HEK293 (cell line): ENCODE measurements at regions not wholly inside any gene's neighbourhood (a gene's known extent, or its start where the extent isn't known, plus 50 kb on each side); places are given as distances from the start of the nearest gene placed in this dataset.
A peak's percentile ranks its signal among the peaks of the same experiment; 100 is the strongest.

ENCODE experiments used
- CTCF ChIA-PET: fragments of 350-600 bp; formaldehyde crosslinking; extraction: SDS; loops from one replicate; lab custom pipeline; 2021; ENCODE audit warnings: antibody characterized with exemption; lab: Yijun Ruan, JAX
- POLR2A ChIA-PET: fragments of 300-600 bp; formaldehyde crosslinking; extraction: SDS; loops from one replicate; lab custom pipeline; 2020; ENCODE audit warnings: antibody characterized with exemption, inconsistent platforms; lab: Yijun Ruan, JAX
- H3K27ac ChIP-seq: fragments of 200-500 bp; sonication (Bioruptor generic); 2 replicates; pipeline ENCODE4 v1.5.1; 2014; ENCODE audit warnings: low read depth, low read length, control low read depth, inconsistent platforms; ENCODE audit errors: extremely low read depth
- H3K36me3 ChIP-seq, 2 experiments: fragments of 200-500 bp in 1 of 2; sonication (Bioruptor generic) in 1 of 2; 1 replicate in 1 of 2; 2 replicates in 1 of 2; pipeline ENCODE4 v1.5.1; 2014 to 2017; ENCODE audit warnings: inconsistent platforms in 2 of 2, low read length in 2 of 2; ENCODE audit not compliant: control insufficient read depth in 2 of 2, insufficient read depth in 1 of 2
- H3K4me1 ChIP-seq: fragments of 200-500 bp; sonication (Bioruptor generic); 2 replicates; pipeline ENCODE4 v1.5.1; 2014; ENCODE audit warnings: mild to moderate bottlenecking, low read length, inconsistent platforms; ENCODE audit not compliant: control insufficient read depth, insufficient read depth
- H3K4me3 ChIP-seq: 2 replicates; pipeline ENCODE4 v1.5.1; 2011; ENCODE audit warnings: low read depth, mild to moderate bottlenecking, control low read depth, low read length, moderate library complexity
- H3K9me3 ChIP-seq: fragments of 200-500 bp; sonication (Bioruptor generic); 2 replicates; pipeline ENCODE4 v1.5.1; 2014; ENCODE audit warnings: low read depth, low read length, inconsistent platforms; ENCODE audit not compliant: control insufficient read depth, insufficient read depth
- GFI1B ChIP-seq: fragments of 450-650 bp; formaldehyde crosslinking; IDR thresholded peaks from 2 replicates; pipeline ENCODE4 v1.5.1; 2016; ENCODE audit warnings: missing biosample characterization, missing genetic modification characterization
- PRDM1 ChIP-seq: fragments of 450-650 bp; formaldehyde crosslinking; IDR thresholded peaks from 2 replicates; pipeline ENCODE4; 2016; ENCODE audit warnings: missing biosample characterization, missing genetic modification characterization
- PRDM6 ChIP-seq: fragments of 450-650 bp; formaldehyde crosslinking; IDR thresholded peaks from 2 replicates; pipeline ENCODE4 v1.5.1; 2017; ENCODE audit warnings: missing biosample characterization, missing genetic modification characterization
- SETDB1 ChIP-seq: IDR thresholded peaks from one replicate; pipeline ENCODE4 v1.6.1; 2017; ENCODE audit warnings: mild to moderate bottlenecking, low read length, moderate library complexity, mixed read lengths; ENCODE audit not compliant: insufficient read length
- TRIM28 ChIP-seq: IDR thresholded peaks from 2 replicates; pipeline ENCODE4 v1.6.1; 2011; ENCODE audit warnings: low read length, control low read depth, borderline replicate concordance
- YY1 ChIP-seq: fragments of 450-650 bp; formaldehyde crosslinking; IDR thresholded peaks from 2 replicates; pipeline ENCODE4 v1.5.1; 2018; ENCODE audit warnings: missing biosample characterization, missing genetic modification characterization
- ZBTB11 ChIP-seq: fragments of 450-650 bp; formaldehyde crosslinking; conservative IDR thresholded peaks from 2 replicates; pipeline ENCODE4 v1.5.1; 2016; ENCODE audit warnings: low read depth, missing biosample characterization, missing genetic modification characterization
- ZBTB17 ChIP-seq: fragments of 450-650 bp; formaldehyde crosslinking; IDR thresholded peaks from 2 replicates; pipeline ENCODE4 v1.5.1; 2016; ENCODE audit warnings: missing biosample characterization, missing genetic modification characterization
- ZFP41 ChIP-seq: fragments of 450-650 bp; formaldehyde crosslinking; IDR thresholded peaks from 2 replicates; pipeline ENCODE4 v1.5.1; 2016; ENCODE audit warnings: missing biosample characterization, missing genetic modification characterization, borderline replicate concordance
- ZFP69B ChIP-seq: fragments of 450-650 bp; formaldehyde crosslinking; IDR thresholded peaks from 2 replicates; pipeline ENCODE4 v1.5.1; 2016; ENCODE audit warnings: missing biosample characterization, missing genetic modification characterization
- ZNF174 ChIP-seq: fragments of 450-650 bp; formaldehyde crosslinking; IDR thresholded peaks from 2 replicates; pipeline ENCODE4 v1.5.0; 2017; ENCODE audit warnings: missing biosample characterization, mild to moderate bottlenecking, missing genetic modification characterization
- ZNF280C ChIP-seq: fragments of 450-650 bp; formaldehyde crosslinking; IDR thresholded peaks from 2 replicates; pipeline ENCODE4 v1.5.1; 2016; ENCODE audit warnings: missing biosample characterization, missing genetic modification characterization
- ZNF302 ChIP-seq: fragments of 450-650 bp; formaldehyde crosslinking; IDR thresholded peaks from 2 replicates; pipeline ENCODE4 v1.5.1; 2016; ENCODE audit warnings: missing biosample characterization, missing genetic modification characterization, low read depth
- ZNF366 ChIP-seq: fragments of 450-650 bp; formaldehyde crosslinking; conservative IDR thresholded peaks from 2 replicates; pipeline ENCODE4 v1.5.1; 2016; ENCODE audit warnings: missing biosample characterization, missing genetic modification characterization
- ZNF510 ChIP-seq: fragments of 450-650 bp; formaldehyde crosslinking; IDR thresholded peaks from 2 replicates; pipeline ENCODE4 v1.5.1; 2018; ENCODE audit warnings: mild to moderate bottlenecking, missing genetic modification characterization, missing biosample characterization; ENCODE audit not compliant: insufficient replicate concordance
- ZNF645 ChIP-seq: fragments of 450-650 bp; formaldehyde crosslinking; IDR thresholded peaks from 2 replicates; pipeline ENCODE4; 2016; ENCODE audit warnings: missing biosample characterization, missing genetic modification characterization
- ZNF670 ChIP-seq: fragments of 450-650 bp; formaldehyde crosslinking; IDR thresholded peaks from 2 replicates; pipeline ENCODE4 v1.5.1; 2016; ENCODE audit warnings: missing biosample characterization, missing genetic modification characterization, low read depth
- ZNF677 ChIP-seq: fragments of 450-650 bp; IDR thresholded peaks from 2 replicates; pipeline ENCODE4 v1.5.0; 2018; ENCODE audit warnings: missing biosample characterization, mild to moderate bottlenecking, missing genetic modification characterization, moderate library complexity
- ZNF692 ChIP-seq: fragments of 450-650 bp; formaldehyde crosslinking; IDR thresholded peaks from 2 replicates; pipeline ENCODE4 v1.5.1; 2016; ENCODE audit warnings: missing biosample characterization, missing genetic modification characterization
- ZNF837 ChIP-seq: fragments of 450-650 bp; formaldehyde crosslinking; IDR thresholded peaks from 2 replicates; pipeline ENCODE4 v1.5.1; 2016; ENCODE audit warnings: missing biosample characterization, missing genetic modification characterization

GRCh38 chr3:64357481-64357880, 132.2 kb upstream of the PRICKLE2 start (continued):
- peak; percentile 74 for TF ChIP-seq PRDM1
- TF ChIP-seq ZNF366, result peak; percentile 41; the same call in 1 of the 2 replicates
- no peak for TF ChIP-seq PRDM6 (tag by site-specific recombination)
- TF ChIP-seq, all 188 proteins: peak for 2

GRCh38 chr3:64355401-64355807, 130.1 kb upstream of the PRICKLE2 start:
- POLR2A ChIA-PET, result no interaction called here
- TF ChIP-seq ZBTB17 (tag by site-specific recombination) (peak; percentile 60; the same call in 1 of the 2 replicates), ZNF174 (tag by site-specific recombination) (no peak), TRIM28 (no peak), ZNF677 (tag by site-specific recombination) (no peak)
- TF ChIP-seq, all 188 proteins: peak for 1
- Histone ChIP-seq H3K27ac (no peak overlapping the region), H3K36me3 (no peaks in the 10 kb centered on the region), H3K4me3 (no peak overlapping the region), H3K9me3 (no peaks in the 10 kb centered on the region), H3K4me1 (peaks cover 7% of the 10 kb centered on the region; the same call in 1 of the 2 replicates)
- CTCF ChIA-PET, result interaction anchor here (0.6 kb wide), 1 partner anchor 814 kb away, joined by 3 read pairs; no protein-coding TSS in a partner anchor

- Histone ChIP-seq H3K36me3 (no peaks in the 10 kb centered on the region), H3K9me3 (no peaks in the 10 kb centered on the region), H3K4me1 (peaks cover 7% of the 10 kb centered on the region; the same call in 1 of the 2 replicates), H3K4me3 (no peak overlapping the region), H3K27ac (no peak overlapping the region)
- CTCF ChIA-PET, result interaction anchor here (0.6 kb wide), 1 partner anchor 815 kb away, joined by 3 read pairs; no protein-coding TSS in a partner anchor
- POLR2A ChIA-PET, result interaction anchor here (0.6 kb wide), 1 partner anchor 54 kb away, joined by 4 read pairs; no protein-coding TSS in a partner anchor
- no peak for TF ChIP-seq ZNF302 (tag by site-specific recombination)
- 0 out of 2 replicates have a peak, but pooled peaks have one; percentile 10 for TF ChIP-seq PRDM1
These were observed 129.7 kb upstream of the PRICKLE2 start for GRCh38 chr3:64354956-64355355.

- no peak overlapping the region for H3K4me3 ChIP-seq
- H3K36me3 ChIP-seq, result no peaks in the 10 kb centered on the region
- no peak overlapping the region for H3K27ac ChIP-seq
- no peaks in the 10 kb centered on the region for H3K9me3 ChIP-seq
- peaks cover 7% of the 10 kb centered on the region; the same call in 1 of the 2 replicates for H3K4me1 ChIP-seq
- ChIA-PET POLR2A (no interaction called here), CTCF (no interaction called here)
- TF ChIP-seq ZNF645 (no peak), ZNF670 (tag by site-specific recombination) (no peak), ZBTB11 (tag by site-specific recombination) (no peak), ZNF692 (no peak), ZNF280C (tag by site-specific recombination) (no peak), GFI1B (tag by site-specific recombination) (no peak), ZNF510 (tag by site-specific recombination) (no peak), PRDM1 (no peak), ZFP41 (tag by site-specific recombination) (no peak), YY1 (tag by site-specific recombination) (no peak), SETDB1 (no peak), ZNF837 (tag by site-specific recombination) (no peak), ZFP69B (no peak)
These were observed 129.0 kb upstream of the PRICKLE2 start for GRCh38 chr3:64354221-64354620.
